Left renal pelvis (tissue), 4 donors: ENCODE measurements at regions not wholly inside any gene's neighbourhood (a gene's known extent, or its start where the extent isn't known, plus 50 kb on each side); places are given as distances from the start of the nearest gene placed in this dataset.

ENCODE experiments used
- DNase-seq, 4 donors: peaks; one replicate each; pipeline ENCODE4 v3.0.0-alpha.2; 2013; ENCODE audit warnings: low read depth in 4 of 4, low spot score in 3 of 4

DNA sequence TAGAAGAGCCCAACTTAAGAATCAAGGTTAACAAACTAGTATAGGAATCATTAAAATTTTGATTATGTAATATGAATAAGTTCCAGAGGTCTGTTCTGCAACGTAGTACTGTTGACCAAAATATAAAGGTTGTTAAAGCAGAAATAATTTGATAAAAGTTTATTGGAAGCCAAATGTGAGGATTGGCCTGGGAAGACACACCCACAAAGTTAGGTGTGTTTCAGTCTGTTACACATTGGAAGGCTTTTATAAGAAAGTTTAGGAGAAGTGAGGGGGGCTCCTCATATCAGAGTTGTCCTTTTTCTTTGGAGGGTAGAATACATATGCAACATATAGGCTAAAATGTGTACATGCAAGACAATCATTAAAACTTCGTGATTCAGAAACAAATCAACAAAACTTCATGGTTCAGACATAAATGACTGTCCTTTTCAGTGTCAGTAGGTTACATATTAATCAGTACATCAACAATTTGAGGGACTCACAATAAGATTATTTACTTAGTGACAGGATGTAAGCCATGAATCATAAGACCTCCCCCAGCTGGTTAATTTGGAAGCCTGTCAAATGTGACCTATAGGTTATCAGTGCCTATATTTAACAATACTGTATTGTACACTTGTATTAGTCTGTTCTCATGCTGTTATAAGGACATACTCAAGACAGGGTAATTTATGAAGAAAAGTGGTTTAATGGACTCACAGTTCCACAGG is 245.0 kb upstream of the B3GALT2 start:
- DNase-seq: no peak

DNA sequence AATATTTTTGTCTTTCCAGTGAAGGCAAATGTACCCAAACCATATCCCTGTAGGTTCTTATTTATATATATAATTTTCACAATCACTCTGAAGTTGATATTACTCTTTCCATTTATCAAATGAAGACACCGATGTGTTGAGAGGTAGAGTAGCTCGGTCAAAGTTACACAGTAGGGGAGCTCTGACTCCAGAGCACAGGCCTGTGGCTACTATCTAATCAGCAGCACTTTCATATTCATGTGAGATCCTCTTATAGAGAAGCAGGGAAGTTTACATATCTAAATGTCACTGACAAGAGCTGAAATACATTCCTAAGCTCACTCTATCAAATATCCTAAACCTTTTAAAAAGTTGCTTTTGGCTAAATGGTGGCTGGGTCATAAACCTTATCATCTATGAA is 241.1 kb upstream of the B3GALT2 start:
- no peak for DNase-seq

DNA sequence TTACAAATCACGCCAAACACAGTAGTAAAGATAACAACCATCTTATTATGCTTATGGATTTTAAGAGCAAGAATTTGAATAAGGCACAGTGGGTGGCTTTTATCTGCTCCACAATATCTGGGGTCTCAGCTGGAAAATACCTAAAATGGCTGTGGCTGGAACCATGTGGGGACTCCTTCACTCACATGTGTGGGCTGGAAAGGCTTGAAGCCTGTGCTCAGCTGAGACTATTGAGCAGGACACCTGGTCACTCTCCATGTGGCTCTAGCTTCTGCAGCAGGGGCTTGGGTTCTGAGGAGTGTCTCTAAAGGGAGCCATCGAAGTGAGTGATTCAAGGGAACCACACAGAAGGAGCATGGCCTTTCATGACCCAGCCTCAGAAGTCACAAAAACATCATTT is 239.6 kb upstream of the B3GALT2 start:
- DNase-seq: no peak

DNA sequence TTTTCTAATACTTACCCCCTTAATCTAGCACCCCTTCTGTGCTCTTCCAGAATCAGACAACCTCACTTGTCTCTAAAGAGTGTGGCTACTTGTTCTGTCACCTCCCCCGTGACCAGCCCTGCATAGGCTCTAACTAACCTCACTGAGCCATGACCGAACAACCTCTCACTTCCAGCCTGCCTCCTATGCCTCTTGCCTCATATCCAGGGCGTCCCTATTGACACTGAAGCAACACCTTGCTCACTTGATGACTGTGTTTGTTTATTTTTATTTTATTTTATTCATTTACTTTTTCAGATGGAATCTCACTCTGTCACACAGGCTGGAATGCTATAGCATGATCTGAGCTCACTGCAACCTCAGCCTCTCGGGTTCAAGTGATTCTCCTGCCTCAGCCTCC is 235.1 kb upstream of the B3GALT2 start:
- DNase-seq: no peak

DNA sequence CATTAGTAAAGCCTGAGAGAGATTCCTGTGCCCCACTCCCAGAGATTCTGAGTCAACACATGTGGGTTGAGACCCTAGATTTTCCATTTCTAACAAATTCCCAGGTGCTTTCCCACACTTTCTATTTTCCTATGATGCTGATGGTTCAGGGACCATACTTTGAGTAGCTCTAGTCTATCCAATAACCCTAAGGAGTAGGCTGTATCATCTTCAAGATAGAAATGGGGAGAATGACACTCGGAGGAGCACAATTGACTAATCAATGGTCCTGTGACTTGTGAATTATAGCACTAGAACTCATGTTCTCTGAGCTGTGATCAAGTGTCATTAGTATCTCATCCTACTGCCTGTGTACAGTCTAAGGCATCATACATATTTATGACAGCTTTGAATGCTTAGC is 232.9 kb upstream of the B3GALT2 start:
- no peak for DNase-seq

DNA sequence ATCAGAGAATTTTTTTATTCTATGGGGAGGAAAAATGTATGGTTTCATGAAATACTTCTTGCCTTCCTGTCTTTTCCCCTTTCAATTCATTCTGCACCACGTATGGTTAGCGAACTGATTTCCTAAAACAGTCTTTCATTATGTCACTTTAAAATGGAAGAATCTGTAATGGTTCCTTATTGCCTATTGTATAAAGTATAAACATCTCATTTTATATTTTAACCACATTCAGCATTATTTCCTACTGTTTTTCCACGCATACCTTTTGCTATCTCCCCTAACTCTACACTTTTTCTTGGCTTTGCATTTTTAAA is 232.3 kb upstream of the B3GALT2 start:
- DNase-seq: no peak

DNA sequence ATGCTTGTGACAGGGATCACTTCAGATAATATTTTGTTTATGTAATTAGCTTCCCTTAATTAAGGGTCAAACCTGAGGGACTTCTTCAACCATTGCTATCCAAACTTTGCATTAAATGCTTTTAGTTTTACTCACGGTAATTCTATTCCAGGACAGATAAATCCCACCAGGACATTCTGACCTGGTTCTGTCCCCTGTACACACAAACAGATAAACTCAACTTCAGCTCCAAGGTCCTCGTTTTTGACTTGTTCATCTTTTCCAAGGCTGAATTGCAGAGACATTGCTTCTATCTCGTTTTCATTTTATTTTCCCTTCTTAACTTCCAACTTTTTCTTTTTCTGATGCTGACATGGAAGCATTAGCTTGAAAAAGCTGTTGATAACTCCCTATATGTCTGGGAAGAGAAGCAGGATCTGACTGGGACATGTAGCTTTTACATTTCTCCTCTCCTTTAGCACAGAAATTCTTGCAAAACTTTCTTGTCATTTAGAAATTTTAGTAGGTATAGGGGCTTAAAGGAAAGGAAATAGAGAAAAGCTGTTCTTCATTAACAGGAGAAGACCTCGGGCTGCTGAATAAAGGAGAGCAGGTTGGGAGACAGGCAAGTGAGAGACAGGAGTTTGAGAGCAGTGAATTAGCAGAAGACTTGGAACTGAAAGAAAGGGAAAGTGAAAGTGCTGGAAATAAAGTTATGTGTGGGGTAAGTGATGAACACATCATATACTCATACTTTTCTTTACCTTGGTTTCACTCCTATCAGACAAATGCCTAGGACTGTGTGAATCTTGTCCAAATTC is 231.7 kb upstream of the B3GALT2 start:
- DNase-seq: no peak

DNA sequence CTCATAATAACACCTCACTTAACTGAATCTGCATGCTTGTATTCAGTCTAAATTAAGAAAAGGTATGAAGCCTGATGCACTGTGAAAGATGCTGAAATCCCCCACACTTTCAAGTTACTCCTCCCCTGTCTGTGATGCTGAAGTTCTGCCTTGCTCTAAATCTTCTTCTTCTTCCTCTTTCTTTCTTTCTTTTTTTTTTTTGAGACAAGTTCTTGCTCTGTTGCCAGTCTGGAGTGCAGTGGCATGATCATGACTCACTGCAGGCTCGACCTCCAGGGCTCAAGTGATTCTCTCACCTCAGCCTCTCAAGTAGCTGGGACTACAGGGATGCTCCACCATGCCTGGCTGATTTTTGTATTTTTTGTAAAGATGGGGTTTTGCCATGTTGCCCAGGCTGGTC is 231.0 kb upstream of the B3GALT2 start:
- DNase-seq: no peak

DNA sequence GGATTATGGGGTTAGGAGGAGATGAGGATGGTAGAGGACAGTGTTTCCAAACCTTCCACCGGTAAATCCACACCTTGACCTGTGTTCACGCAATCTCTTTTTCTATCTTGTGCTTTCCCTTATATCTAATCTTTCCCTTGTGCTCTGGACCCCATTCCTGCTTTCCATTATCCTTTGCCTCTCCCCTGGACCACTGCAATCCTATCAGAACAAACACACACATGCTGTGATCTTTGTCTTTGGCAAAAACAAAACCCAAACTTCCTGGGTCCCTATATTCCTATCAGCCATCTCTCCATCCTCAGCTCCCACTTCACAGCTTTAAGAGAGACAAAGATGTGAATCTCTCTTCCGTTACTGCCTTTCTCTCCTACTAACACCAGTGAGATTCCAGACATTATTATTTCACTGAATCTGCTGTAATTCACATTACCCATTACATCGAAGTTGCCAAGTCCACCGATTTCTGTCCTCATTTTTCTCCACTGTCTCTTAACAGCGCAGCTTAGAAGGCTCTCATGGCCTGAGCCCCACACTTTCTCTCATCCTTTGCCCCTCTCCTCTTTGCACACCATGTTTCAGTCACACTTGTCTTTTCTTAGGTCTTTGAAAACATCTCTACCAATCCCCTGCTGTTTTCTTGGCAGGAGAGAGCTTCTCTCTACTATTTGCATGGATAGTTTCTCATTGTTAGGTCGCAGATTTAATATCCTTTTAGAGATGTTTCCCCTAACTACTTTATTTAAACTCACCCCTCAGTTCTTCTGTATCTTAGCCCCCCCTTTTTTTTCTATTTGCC is 230.0 kb upstream of the B3GALT2 start:
- no peak for DNase-seq

DNA sequence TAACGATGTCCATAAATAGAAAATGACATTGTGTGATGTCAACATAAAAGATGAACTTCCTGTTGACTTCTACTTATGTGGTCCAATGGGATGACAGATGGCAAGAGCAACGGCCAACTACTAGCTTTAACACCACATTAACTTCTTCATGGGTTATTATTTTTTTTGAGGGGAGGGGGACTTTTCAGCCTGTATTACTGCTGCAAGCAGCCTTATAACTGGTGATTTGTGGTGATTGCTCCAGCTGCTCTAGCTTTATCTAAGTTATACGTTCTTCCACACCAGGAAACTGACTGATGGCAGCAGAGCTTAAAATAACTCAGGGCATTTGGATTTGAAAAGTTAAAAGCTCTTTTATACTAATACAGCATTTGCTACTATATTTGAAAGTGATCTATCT is 228.8 kb upstream of the B3GALT2 start:
- no peak for DNase-seq

DNA sequence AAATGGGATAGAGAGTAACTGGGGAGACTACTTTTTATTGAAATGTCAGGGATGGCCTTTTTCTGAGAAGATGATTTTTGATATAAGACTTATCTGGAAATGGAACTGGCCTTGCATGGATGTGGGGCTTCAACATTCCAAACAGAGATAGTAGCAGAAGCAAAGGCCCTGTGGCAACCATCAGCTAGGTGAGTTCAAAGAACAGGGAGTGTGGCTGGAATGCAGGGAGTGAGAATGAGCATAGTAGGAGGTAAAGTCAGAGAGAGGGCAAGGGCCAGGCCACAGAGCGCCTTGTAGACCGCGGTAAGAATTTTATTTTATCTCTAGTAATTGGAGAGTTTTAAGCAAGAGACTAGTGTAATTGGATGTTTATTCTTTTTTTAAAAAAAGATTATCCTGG is 227.0 kb upstream of the B3GALT2 start:
- DNase-seq: no peak

DNA sequence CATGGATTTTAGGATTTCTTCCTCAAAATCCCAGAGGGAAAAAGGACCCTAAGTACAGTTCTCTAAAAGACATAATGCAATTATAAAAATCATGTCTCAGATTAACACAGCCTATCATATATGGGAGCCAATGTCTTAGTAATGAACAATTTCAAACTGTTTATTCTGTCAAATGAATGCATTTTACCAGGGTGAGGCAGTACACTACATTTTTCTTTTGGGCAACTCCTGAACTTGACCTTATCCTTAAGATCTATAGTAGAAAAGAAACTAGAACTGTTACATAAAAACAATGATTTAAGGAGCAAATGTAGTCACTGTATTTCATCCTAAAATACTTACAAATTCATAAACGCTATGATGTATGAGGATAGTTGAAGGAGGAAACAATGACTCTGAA is 226.3 kb upstream of the B3GALT2 start:
- DNase-seq: no peak

DNA sequence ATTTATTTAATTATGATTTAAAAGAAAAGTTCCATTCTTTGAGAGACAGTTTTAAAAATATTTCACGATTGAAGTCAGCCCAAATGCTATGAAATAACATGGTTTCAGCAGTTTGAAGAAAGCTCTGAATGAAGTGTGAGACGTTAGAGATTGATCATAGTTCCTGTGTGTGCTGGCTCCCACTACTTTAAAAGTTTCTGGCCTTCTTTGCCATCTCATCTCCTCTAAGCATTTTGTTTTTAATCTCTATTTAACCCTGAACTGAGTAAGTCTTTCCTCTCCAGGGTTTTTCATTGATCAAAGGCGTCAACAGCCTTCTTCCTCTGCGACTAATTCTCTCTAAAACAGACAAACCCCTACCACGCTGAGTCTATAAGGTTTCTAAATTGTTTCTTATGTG is 225.3 kb upstream of the B3GALT2 start:
- no peak for DNase-seq

DNA sequence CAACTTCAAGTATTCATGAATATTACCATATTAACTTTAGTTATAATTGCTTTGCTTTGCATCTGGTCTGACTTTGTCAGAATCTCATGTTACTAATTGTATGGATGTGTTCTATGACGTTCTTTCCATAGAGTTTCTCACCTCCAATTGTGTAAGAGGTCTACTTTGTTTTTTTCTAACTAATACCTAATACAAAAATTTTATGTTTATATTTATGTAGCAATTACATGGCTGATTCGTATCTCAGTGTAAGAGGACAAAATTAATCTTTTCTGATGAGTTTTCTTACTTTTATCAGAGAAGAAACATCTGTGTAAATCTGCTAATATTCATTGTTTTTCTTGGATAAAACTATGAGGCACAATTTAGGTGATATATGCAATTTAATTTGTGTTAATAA is 224.8 kb upstream of the B3GALT2 start:
- no peak for DNase-seq

DNA sequence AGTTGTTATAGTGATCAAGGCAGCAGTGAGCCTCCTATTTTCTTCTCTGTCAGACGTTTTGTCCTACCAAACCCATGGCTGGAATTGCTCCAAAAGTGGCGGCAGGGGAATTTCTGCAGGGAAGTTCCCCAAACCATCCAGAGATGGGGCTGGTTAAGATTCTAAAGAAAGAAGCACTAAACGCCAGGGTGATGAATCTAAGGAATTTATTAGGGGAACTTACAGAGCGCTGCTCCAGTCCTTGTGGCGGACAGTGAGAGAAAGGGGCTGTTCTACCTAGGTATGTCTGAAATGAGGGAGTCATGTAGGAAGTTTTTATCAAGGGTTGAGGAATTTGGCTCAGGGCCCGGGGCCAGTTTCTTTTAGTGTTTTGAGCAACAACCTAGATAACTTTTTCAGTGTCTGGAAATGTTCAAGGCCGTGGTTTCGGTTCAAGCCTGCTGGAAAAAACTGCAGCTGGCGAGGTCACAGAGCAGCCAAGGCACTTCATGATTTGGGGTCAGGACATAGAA is 222.4 kb upstream of the B3GALT2 start:
- DNase-seq: no peak

DNA sequence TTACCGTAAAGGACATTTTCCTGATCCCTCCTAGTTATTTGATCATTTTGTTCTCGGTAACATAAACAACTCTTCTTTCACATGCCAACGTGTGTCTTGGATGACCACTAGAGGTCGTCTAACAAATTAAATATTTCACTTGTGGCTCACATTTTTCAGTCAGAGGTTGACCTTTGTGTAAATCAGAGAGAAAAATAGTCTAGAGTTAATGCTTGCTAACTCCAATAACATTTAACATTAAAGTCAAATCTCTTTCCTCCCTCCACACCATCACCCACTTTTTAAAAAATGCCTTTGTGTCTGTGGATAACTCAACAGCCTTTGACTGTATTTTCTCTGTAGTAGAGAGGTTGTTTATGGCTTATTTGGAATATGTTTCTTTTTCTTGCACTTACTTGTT is 220.5 kb upstream of the B3GALT2 start:
- DNase-seq: no peak

DNA sequence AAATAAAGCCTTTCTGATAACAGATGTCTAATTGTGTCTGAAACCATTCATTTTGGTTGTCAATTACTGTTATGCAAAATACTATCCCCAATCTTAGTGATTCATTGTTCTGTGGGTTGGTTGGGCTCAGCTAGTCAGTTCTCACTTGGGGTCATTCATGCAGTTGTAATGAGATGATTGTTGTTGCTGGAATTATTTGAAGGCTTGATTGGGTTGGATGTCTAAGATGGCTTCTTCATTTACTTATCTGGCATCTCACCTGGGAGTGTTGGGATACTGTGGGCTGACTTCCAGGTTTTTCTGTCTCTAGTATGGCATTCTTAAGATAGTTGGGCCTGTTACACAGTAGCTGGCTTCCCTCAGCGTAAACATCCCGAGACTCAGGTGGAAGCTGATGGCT is 217.8 kb upstream of the B3GALT2 start:
- no peak for DNase-seq

DNA sequence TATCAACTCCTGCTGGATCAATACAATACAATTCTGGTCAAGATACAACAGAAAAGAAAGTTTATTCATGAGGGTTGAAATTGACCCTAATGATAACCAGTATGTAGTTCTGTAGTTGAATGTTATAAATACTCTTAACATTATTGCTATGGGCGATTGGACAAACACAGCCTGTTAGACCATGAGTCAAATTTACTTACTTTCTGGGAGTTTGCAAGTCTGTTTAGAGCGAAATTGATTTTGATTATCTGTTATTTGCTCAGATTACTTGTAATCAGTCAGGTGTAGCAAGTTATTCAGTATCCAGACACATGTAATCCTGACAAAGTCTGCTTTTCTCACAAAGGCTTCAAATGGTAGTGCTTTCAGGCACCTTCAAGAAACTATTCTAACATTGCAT is 216.6 kb upstream of the B3GALT2 start:
- DNase-seq: no peak

DNA sequence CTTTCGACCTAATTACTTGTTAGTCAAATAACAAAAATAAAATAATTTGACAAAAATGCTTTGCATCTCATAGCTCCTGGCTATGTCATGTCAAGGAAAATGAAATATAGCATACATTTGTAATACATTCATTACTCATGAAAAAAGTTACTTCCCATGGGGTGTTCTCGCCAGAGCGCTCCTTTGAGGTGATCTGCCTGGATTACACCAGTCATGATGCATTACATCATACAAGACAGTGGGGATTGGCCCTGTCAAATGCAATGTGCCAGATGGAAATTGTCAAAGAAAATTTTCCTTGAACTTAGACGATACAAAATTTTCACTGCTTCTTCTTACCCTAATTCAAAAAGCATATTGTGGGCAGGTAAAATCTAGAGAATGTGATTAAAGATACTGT is 215.6 kb upstream of the B3GALT2 start:
- DNase-seq: no peak

DNA sequence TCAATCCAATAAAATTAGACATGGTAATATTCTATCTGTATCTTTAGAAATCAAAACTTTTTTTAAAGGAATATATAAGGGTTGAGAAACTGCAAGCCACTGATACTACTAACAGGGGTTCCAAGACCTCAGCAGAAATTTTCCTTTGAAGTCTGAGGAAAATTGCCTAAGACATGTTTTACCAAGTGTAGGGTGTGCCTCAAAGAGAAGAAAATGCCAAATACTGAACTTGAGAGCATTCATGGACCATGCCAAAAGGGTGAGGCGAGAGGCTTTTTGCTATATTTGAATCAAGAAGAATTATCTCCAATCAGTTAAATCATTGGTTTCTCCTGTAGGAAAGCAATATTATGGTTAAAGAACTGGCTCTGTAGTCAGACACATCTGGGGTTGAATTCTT is 207.9 kb upstream of the B3GALT2 start:
- DNase-seq: no peak

DNA sequence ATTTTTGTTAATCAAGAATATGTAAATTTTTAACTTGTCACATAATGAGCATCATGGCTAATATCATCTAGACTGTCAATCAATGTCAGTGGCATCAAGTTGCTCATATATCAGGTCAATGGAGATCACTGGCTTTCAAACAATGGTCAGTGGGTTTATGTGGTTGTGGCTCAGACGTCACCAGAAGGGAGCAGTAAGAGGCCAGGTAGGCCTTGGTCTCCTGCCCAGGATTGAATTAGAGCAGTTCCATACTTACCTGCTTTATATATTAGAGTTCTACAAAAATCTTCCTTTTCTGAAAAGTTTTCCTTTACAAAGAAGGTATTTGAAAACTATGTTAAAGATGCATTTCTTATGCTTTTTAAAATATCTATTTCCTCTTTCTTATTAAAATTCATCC is 206.3 kb upstream of the B3GALT2 start:
- no peak for DNase-seq

DNA sequence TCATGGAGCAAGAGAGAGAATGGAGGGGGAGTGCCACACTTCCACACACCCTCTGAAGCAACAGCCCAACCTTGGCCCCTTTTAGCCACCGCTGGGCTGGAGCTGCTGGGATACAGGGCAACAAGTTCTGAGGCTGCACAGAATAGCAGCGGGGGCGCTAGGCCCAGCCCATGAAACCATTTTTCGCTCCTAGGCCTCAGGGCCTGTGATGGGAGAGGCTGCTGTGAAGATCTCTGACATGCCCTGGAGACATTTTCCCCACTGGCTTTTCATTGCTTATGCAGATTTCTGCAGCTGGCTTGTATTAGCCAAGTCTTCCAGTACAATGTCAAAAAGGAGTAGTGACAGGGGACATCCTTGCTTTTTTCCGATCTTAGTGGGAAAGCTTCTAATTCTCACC is 202.3 kb upstream of the B3GALT2 start:
- no peak for DNase-seq
